ENCODE measurements at regions not wholly inside any gene's neighbourhood (a gene's known extent, or its start where the extent isn't known, plus 50 kb on each side); places are given as distances from the start of the nearest gene placed in this dataset.

GRCh38 chr14:105899657-105900397 is 373.4 kb downstream of the TMEM121 start:
- TF ChIP-seq, protein P1, sequence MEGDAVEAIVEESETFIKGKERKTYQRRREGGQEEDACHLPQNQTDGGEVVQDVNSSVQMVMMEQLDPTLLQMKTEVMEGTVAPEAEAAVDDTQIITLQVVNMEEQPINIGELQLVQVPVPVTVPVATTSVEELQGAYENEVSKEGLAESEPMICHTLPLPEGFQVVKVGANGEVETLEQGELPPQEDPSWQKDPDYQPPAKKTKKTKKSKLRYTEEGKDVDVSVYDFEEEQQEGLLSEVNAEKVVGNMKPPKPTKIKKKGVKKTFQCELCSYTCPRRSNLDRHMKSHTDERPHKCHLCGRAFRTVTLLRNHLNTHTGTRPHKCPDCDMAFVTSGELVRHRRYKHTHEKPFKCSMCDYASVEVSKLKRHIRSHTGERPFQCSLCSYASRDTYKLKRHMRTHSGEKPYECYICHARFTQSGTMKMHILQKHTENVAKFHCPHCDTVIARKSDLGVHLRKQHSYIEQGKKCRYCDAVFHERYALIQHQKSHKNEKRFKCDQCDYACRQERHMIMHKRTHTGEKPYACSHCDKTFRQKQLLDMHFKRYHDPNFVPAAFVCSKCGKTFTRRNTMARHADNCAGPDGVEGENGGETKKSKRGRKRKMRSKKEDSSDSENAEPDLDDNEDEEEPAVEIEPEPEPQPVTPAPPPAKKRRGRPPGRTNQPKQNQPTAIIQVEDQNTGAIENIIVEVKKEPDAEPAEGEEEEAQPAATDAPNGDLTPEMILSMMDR (IDR thresholded peaks at IDR 0.05) = no peak
- TF ChIP-seq POLR2A (IDR thresholded peaks at IDR 0.05) (no peak), POLR2AphosphoS5 (IDR thresholded peaks at IDR 0.05) (no peak)

Data from stomach (tissue), 4 donors.